CMK (cell line): ENCODE measurements at regions not wholly inside any gene's neighbourhood (a gene's known extent, or its start where the extent isn't known, plus 50 kb on each side); places are given as distances from the start of the nearest gene placed in this dataset.

Experiments used
- DNase-seq: peaks from one replicate; pipeline ENCODE4 v3.0.0-alpha.2; 2010; ENCODE audit warnings: low read depth

- DNase-seq = no peak
Measured at GRCh38 chr14:53355581-53356112, 202.5 kb upstream of the DDHD1 start.

GRCh38 chr14:53354336-53354735 is 201.2 kb upstream of the DDHD1 start:
- DNase-seq = no peak

GRCh38 chr14:53350866-53351265 is 197.7 kb upstream of the DDHD1 start:
- DNase-seq = peak; percentile 45

GRCh38 chr14:53350429-53350828 is 197.3 kb upstream of the DDHD1 start:
- no peak for DNase-seq

GRCh38 chr14:53346988-53347387 is 193.9 kb upstream of the DDHD1 start:
- DNase-seq = no peak

GRCh38 chr14:53341324-53341723 is 188.2 kb upstream of the DDHD1 start:
- DNase-seq = no peak

- DNase-seq = no peak
Measured at GRCh38 chr14:53338192-53338591, 185.1 kb upstream of the DDHD1 start.

GRCh38 chr14:53336729-53337128 is 183.6 kb upstream of the DDHD1 start:
- DNase-seq = no peak

GRCh38 chr14:53333809-53334208 is 180.7 kb upstream of the DDHD1 start:
- no peak for DNase-seq

- no peak for DNase-seq
Measured at GRCh38 chr14:53331921-53332320, 178.8 kb upstream of the DDHD1 start.

- DNase-seq = no peak
Measured at GRCh38 chr14:53331247-53331646, 178.1 kb upstream of the DDHD1 start.

GRCh38 chr14:53330441-53330840 is 177.3 kb upstream of the DDHD1 start:
- DNase-seq = no peak

- DNase-seq = no peak
Measured at GRCh38 chr14:53328841-53329240, 175.7 kb upstream of the DDHD1 start.

- no peak for DNase-seq
Measured at GRCh38 chr14:53327716-53328115, 174.6 kb upstream of the DDHD1 start.

- DNase-seq = no peak
Measured at GRCh38 chr14:53325176-53325806, 172.2 kb upstream of the DDHD1 start.

GRCh38 chr14:53316504-53316903 is 163.4 kb upstream of the DDHD1 start:
- no peak for DNase-seq

GRCh38 chr14:53310412-53310811 is 157.3 kb upstream of the DDHD1 start:
- no peak for DNase-seq

- DNase-seq = no peak
Measured at GRCh38 chr14:53306911-53307310, 153.8 kb upstream of the DDHD1 start.

- no peak for DNase-seq
Measured at GRCh38 chr14:53306267-53306721, 153.2 kb upstream of the DDHD1 start.

- no peak for DNase-seq
Measured at GRCh38 chr14:53304726-53305381, 151.7 kb upstream of the DDHD1 start.

GRCh38 chr14:53295985-53296582 is 143.0 kb upstream of the DDHD1 start:
- DNase-seq = no peak

- DNase-seq = no peak
Measured at GRCh38 chr14:53295372-53295771, 142.2 kb upstream of the DDHD1 start.

- DNase-seq = no peak
Measured at GRCh38 chr14:53286301-53286700, 133.2 kb upstream of the DDHD1 start.
